AG10803 (cell line): ENCODE measurements at regions not wholly inside any gene's neighbourhood (a gene's known extent, or its start where the extent isn't known, plus 50 kb on each side); places are given as distances from the start of the nearest gene placed in this dataset.

Source experiments
- DNase-seq: peaks from one replicate; pipeline ENCODE4 v3.0.0; 2010; ENCODE audit warnings: low read depth
- H3K4me3 ChIP-seq: 2 replicates; pipeline ENCODE4 v1.5.1; 2011; ENCODE audit warnings: mild to moderate bottlenecking, low read length, control low read depth
- TF ChIP-seq, protein P1 (sequence below): conservative IDR thresholded peaks from 2 replicates; pipeline ENCODE4 v1.5.1; 2011; ENCODE audit warnings: mild to moderate bottlenecking, low read length, control low read depth, inconsistent platforms

DNA sequence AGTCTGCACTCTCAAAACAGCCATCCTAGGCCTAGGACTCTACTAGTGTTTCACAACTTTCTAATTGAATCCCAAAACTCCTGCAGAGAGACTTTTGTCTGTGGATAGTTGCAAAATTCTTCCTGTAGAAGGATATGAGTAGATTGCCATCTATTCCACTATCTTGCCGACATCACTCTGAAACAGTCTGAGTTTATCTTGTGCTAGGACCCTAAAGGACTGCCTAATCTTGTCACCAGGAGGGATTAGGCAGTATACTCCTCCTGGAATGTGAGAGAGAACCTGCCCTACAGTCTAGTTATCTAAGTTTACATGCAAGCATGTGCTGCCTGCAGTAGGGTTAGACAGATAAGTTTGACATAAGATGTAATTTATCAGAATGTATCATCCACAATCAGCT lies 1646.6 kb upstream of the PCDH7 start:
- DNase-seq = no peak
- no peak overlapping the region for H3K4me3 ChIP-seq
- TF ChIP-seq, protein P1, sequence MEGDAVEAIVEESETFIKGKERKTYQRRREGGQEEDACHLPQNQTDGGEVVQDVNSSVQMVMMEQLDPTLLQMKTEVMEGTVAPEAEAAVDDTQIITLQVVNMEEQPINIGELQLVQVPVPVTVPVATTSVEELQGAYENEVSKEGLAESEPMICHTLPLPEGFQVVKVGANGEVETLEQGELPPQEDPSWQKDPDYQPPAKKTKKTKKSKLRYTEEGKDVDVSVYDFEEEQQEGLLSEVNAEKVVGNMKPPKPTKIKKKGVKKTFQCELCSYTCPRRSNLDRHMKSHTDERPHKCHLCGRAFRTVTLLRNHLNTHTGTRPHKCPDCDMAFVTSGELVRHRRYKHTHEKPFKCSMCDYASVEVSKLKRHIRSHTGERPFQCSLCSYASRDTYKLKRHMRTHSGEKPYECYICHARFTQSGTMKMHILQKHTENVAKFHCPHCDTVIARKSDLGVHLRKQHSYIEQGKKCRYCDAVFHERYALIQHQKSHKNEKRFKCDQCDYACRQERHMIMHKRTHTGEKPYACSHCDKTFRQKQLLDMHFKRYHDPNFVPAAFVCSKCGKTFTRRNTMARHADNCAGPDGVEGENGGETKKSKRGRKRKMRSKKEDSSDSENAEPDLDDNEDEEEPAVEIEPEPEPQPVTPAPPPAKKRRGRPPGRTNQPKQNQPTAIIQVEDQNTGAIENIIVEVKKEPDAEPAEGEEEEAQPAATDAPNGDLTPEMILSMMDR = no peak

DNA sequence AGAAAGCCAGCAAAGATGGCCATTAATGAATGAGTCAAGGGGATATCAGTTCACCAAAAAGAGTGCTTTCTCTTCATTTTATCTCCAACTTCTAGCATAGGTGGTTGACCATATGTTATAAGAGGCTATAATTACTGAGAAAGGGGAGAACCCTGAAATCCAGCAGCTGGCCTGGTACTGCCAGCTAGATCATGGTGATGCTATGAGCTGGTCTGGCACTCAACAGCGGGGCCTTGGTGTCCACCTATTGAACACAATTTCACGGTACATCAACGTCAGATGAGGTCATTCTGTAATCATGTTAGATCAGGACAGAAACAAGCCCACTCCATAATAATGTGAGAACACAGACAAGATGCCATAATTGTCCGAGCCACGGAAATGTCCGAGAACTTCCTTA lies 1644.8 kb upstream of the PCDH7 start:
- TF ChIP-seq, protein P1 = no peak
- H3K4me3 ChIP-seq = no peak overlapping the region
- no peak for DNase-seq

DNA sequence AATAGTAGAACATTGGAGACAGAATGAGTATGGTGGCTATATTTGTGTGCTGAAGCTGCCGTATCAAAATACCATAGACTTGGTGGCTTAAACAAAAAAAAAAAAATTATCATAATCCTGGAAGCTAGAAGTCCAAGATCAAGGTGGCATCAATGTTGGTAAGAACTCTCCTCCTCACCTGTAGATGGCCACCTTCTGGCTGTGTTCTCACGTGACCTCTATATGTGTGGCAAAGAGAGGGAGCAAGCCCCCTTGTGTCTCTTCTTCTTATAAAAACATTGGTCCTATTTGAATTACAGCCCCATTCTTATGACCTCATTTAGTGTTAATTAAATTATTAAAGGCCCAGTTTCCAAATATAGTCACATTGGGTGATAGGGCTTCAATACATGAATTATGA lies 1640.9 kb upstream of the PCDH7 start:
- H3K4me3 ChIP-seq = no peak overlapping the region
- TF ChIP-seq, protein P1 = no peak
- DNase-seq = no peak

DNA sequence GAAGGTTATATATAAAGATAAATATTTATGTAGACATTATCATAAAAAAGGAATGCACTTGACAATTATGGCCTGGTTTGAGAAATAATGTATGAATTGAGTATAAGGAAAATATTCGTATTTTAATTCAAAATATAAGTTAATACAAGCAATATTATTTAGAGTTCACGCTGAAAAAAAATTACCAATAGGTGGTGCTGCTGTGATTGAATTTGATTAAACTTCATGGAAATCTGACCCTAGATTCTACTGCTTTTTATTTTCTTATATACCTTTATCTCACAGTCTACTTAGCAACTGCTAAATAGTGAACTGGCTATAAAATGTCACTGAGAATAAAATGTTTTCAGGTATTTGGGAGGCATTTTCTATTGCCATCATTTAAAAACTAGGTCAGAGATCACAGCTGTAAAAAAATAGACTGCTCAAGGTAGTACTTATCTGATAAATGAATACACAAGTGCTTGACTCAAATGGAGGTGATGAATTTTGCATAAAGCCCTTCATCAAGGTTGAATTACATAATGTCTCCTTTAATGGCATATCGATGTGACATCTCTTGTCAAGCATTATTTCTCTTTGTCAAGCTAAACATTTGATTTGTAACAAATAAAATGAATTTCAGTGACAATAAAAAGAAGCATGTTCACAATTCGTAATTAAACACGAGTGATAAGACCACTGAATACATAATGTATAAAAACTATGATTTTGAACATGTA lies 1638.8 kb upstream of the PCDH7 start:
- TF ChIP-seq, protein P1 = no peak
- no peak for DNase-seq

DNA sequence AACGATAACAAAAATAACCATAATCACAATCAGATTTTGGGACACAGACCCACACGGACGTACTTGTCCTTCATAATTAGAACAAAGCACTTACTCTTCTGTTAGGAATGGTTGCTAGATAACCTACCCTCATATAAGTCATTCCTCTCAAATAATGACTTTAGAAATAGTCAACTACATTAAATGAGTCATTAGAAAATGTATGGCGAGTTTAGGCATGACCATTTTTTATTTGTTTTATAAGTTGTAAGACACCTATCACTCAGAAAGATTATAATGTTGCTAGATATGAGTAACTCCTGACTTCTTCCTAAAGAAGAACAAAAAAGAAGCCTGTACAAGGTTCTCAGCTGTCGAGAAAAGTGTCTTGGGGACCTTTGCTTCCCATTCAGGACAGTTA lies 1637.5 kb upstream of the PCDH7 start:
- H3K4me3 ChIP-seq = no peak overlapping the region
- TF ChIP-seq, protein P1 = no peak
- DNase-seq = no peak

More for the DNA sequence above, 1638.8 kb upstream of the PCDH7 start:
- no peak overlapping the region for H3K4me3 ChIP-seq

DNA sequence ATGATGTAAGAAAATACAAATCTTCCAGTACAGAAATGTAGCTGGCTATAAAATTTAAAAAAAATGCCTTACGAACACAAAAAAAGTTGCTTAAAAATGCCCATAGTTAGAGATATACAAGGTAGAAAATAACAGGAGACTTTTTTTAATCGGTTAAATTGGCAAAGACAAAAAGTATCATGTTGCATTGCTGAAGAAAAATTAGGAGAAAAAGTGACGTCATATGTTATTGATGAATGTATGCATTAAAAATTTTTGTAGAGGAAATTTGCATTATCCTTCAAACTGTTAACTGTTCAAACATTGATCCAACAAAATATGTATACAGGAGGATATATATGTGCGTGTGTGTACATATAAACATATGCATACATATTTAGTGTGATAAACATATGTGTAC lies 1634.4 kb upstream of the PCDH7 start:
- TF ChIP-seq, protein P1 = no peak
- H3K4me3 ChIP-seq = no peak overlapping the region
- DNase-seq = no peak

DNA sequence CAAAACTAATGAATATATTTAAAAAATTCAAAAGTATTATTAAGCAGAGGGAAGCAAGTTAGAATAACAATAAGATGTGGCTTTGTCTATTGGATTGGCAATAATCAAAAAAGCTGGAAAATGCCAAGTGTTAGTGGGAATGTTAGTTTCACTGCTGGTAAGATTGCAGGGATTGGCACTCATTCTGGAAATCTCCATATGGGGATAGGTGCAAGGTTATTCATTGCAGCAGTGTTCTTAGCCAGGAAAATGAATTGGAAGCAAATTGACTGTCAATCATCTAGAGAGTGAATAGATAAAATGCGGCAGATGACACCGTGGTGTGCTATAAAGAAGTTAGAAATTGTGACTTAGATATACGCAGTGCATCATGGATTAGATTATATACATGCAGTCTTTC lies 1615.5 kb upstream of the PCDH7 start:
- H3K4me3 ChIP-seq = no peak overlapping the region
- no peak for DNase-seq
- TF ChIP-seq, protein P1 = no peak
